ENCODE measurements at regions not wholly inside any gene's neighbourhood (a gene's known extent, or its start where the extent isn't known, plus 50 kb on each side); places are given as distances from the start of the nearest gene placed in this dataset.

- no peak for FAIRE-seq
- POLR2A ChIA-PET, result no interaction called here
- Histone ChIP-seq H3K9ac (ENCODE audit: control insufficient read depth, insufficient read depth, low read length) (no peak overlapping the region), H4K20me1 (ENCODE audit: control insufficient read depth, insufficient read depth) (no peaks in the 10 kb centered on the region), H2AFZ (ENCODE audit: control insufficient read depth, low read depth, low read length) (no peak overlapping the region), H3K4me1 (ENCODE audit: control insufficient read depth, insufficient read depth, low read length) (no peaks in the 10 kb centered on the region), H3K27ac (ENCODE audit: control insufficient read depth, insufficient read depth) (no peak overlapping the region), H3K79me2 (ENCODE audit: control insufficient read depth, insufficient read depth, low read length) (no peaks in the 10 kb centered on the region), H3K27me3 (replicated peaks in 1 of 2; ENCODE audit: control insufficient read depth in 2 of 2, insufficient read depth in 2 of 2, low read length in 1 of 2) (no peaks in the 10 kb centered on the region), H3K9me3 (replicated peaks; ENCODE audit: control insufficient read depth, insufficient read depth, low read length) (no peaks in the 10 kb centered on the region), H3K4me2 (ENCODE audit: control insufficient read depth, insufficient read depth) (no peak overlapping the region), H3K36me3 (ENCODE audit: control insufficient read depth in 2 of 2, insufficient read depth in 2 of 2, low read length in 1 of 2) (no peaks in the 10 kb centered on the region), H3K4me3 (no peak overlapping the region)
- DNase-seq (ENCODE audit: low read depth, low spot score), result no peak
- in situ Hi-C loops (cut with MboI), result no loop called here
- CTCF ChIA-PET, result no interaction called here
- TF ChIP-seq ZNF207 (IDR thresholded peaks at IDR 0.05; ENCODE audit: borderline replicate concordance) (no peak), ZNF217 (IDR thresholded peaks at IDR 0.05) (no peak), SIX5 (IDR thresholded peaks at IDR 0.05; ENCODE audit: low read depth, low read length, severe bottlenecking) (no peak), MXI1 (IDR thresholded peaks at IDR 0.05; ENCODE audit: low read depth, low read length) (no peak), CEBPZ (IDR thresholded peaks at IDR 0.05; ENCODE audit: low read depth, low read length) (no peak), ESRRA (IDR thresholded peaks at IDR 0.05; ENCODE audit: low read length) (no peak), HCFC1 (IDR thresholded peaks at IDR 0.05; ENCODE audit: low read length) (no peak), FOS (IDR thresholded peaks at IDR 0.05; ENCODE audit: borderline replicate concordance, extremely low read depth, insufficient read length) (no peak), BCL3 (IDR thresholded peaks at IDR 0.05; ENCODE audit: borderline replicate concordance, insufficient read depth, low read depth, low read length, poor library complexity, severe bottlenecking) (no peak), NR2C1 (IDR thresholded peaks at IDR 0.05) (no peak), RBBP5 (conservative IDR thresholded peaks at IDR 0.05) (no peak), REST (IDR thresholded peaks at IDR 0.05; ENCODE audit: low read depth, low read length) (no peak)
- BruUV-seq (replicated peaks), result no TSS peak
- no peak for ATAC-seq
- SMC1A ChIA-PET (ENCODE audit: uncharacterized antibody, unreplicated experiment), result interaction anchor here (0.7 kb wide), 1 partner anchor 12 kb away, joined by 3 read pairs; no protein-coding TSS in a partner anchor
- RAD21 ChIA-PET (ENCODE audit: unreplicated experiment), result no interaction called here
- intact Hi-C loops (cut with micrococcal nuclease; ENCODE audit: unreplicated experiment), result no loop called here
- 23% methylated on average over 5 of the region's 5 CpGs for WGBS (ENCODE audit: insufficient coverage, insufficient replicate concordance, low lambda C conversion rate, missing lambda C conversion rate)
Measured at GRCh38 chr3:76826861-76827260, 213.0 kb upstream of the ROBO2 start.
